Transverse colon (tissue), 4 donors: ENCODE measurements at regions not wholly inside any gene's neighbourhood (a gene's known extent, or its start where the extent isn't known, plus 50 kb on each side); places are given as distances from the start of the nearest gene placed in this dataset.

ENCODE experiments used
- DNase-seq: peaks from one replicate; pipeline ENCODE4 v3.0.0-alpha.2; 2019
- H3K27ac ChIP-seq, 4 donors: fragments of 200-600 bp; sonication (generic); 2 replicates each; pipeline ENCODE4 v1.5.1; 2016 to 2018; ENCODE audit warnings: inconsistent platforms in 4 of 4
- H3K27me3 ChIP-seq: fragments of 200-600 bp; sonication (generic); 2 replicates; pipeline ENCODE4 v1.5.1; 2017; ENCODE audit warnings: inconsistent platforms
- H3K36me3 ChIP-seq, 4 donors: fragments of 200-600 bp; sonication (generic); 2 replicates each; pipeline ENCODE4 v1.5.1; 2017 to 2019; ENCODE audit warnings: inconsistent platforms in 4 of 4
- H3K4me1 ChIP-seq, 4 donors: fragments of 200-600 bp; sonication (generic); 2 replicates each; pipeline ENCODE4 v1.5.1; 2017 to 2020; ENCODE audit warnings: inconsistent platforms in 4 of 4
- H3K4me3 ChIP-seq, 4 donors: fragments of 200-600 bp; sonication (generic); 1 replicate in 1 of 4; 2 replicates in 3 of 4; pipeline versions ENCODE4 v1.5.1 to v1.6.1; 2017 to 2019; ENCODE audit warnings: inconsistent platforms in 4 of 4
- H3K9me3 ChIP-seq, 2 donors: fragments of 200-600 bp; sonication (generic); 2 replicates each; pipeline ENCODE4 v1.5.1; 2017 to 2019; ENCODE audit warnings: inconsistent platforms in 2 of 2
- CTCF ChIP-seq, 5 experiments: fragments of 200-600 bp in 3 of 5; fragments of 450-650 bp in 2 of 5; sonication (generic) in 3 of 5; IDR thresholded peaks; 1 replicate in 2 of 5; 2 replicates in 3 of 5; pipeline ENCODE4 v1.5.1; 2016 to 2017; ENCODE audit warnings: antibody characterized with exemption in 5 of 5, inconsistent platforms in 3 of 5, mild to moderate bottlenecking in 2 of 5, moderate library complexity in 1 of 5
- EP300 ChIP-seq: sonication (generic); formaldehyde crosslinking; IDR thresholded peaks from one replicate; pipeline ENCODE4 v1.6.1; 2017; ENCODE audit warnings: antibody characterized with exemption, low read depth
- POLR2A ChIP-seq: fragments of 450-650 bp; IDR thresholded peaks from one replicate; pipeline ENCODE4 v1.6.1; 2016; ENCODE audit warnings: antibody characterized with exemption, mild to moderate bottlenecking, moderate library complexity
- POLR2AphosphoS5 ChIP-seq, 3 donors: sonication (generic); formaldehyde crosslinking; IDR thresholded peaks; one replicate each; pipeline ENCODE4 v1.6.1; 2016; ENCODE audit warnings: antibody characterized with exemption in 3 of 3
- WGBS, 2 donors: methylation state at CpG; one replicate each; pipeline ENCODE4 v1.1.5; 2018; ENCODE audit warnings: low coverage in 1 of 2; 5-methylcytosine and 5-hydroxymethylcytosine counted together
- in situ Hi-C, 4 donors: fragments of 200-750 bp; cut with MboI; loops; one replicate each; pipeline versions ENCODE4 v1.15.0 to v1.15.1; 2017; ENCODE audit warnings: low sequenced_read_pairs in 3 of 4, low pct_ligation_motif_present in 1 of 4, low pct_unique_long_range_greater_than_20kb in 1 of 4
- intact Hi-C: fragments of 100-400 bp; cut with DNase I; formaldehyde crosslinking; loops from one replicate; pipeline ENCODE4 v1.15.1; 2023; ENCODE audit warnings: low total_unique reads

- H3K4me1 ChIP-seq, result no peaks in the 10 kb centered on the region
- no peak overlapping the region for H3K4me3 ChIP-seq
- H3K9me3 ChIP-seq, result no peaks in the 10 kb centered on the region
- TF ChIP-seq EP300 (no peak), POLR2A (no peak), POLR2AphosphoS5 (IDR thresholded peaks at IDR 0.05) (no peak), CTCF (IDR thresholded peaks at IDR 0.05) (no peak)
- intact Hi-C loops (loop anchor here (5.0 kb wide), 1 partner anchor 1604 kb away; no protein-coding TSS in a partner anchor), in situ Hi-C loops (no loop called here)
- DNase-seq, result no peak
- no peak overlapping the region for H3K27ac ChIP-seq
- no peaks in the 10 kb centered on the region for H3K36me3 ChIP-seq
- 73 to 83% methylated on average over 2 of the region's 2 CpGs for WGBS, 2 donors
- H3K27me3 ChIP-seq, result no peaks in the 10 kb centered on the region
Measured at GRCh38 chr4:34633241-34633640, 1611.1 kb downstream of the ARAP2 start.

GRCh38 chr4:34636623-34637022, 1607.7 kb downstream of the ARAP2 start:
- no peaks in the 10 kb centered on the region for H3K36me3 ChIP-seq
- intact Hi-C loops (no loop called here), in situ Hi-C loops (no loop called here)
- H3K27me3 ChIP-seq, result no peaks in the 10 kb centered on the region
- no peak overlapping the region for H3K27ac ChIP-seq
- TF ChIP-seq CTCF (IDR thresholded peaks at IDR 0.05), result no peak
- TF ChIP-seq POLR2AphosphoS5 (IDR thresholded peaks at IDR 0.05), result no peak
- TF ChIP-seq EP300, result no peak
- TF ChIP-seq POLR2A, result no peak
- peaks cover 0 to 3% of the 10 kb centered on the region in 2 donors for H3K9me3 ChIP-seq
- WGBS, 2 donors, result 78% methylated on average over 2 of the region's 2 CpGs
- H3K4me3 ChIP-seq, result no peak overlapping the region
- no peaks in the 10 kb centered on the region for H3K4me1 ChIP-seq
- DNase-seq, result no peak

GRCh38 chr4:34643476-34643875, 1600.8 kb downstream of the ARAP2 start:
- Histone ChIP-seq H3K27ac (no peak overlapping the region), H3K4me3 (no peak overlapping the region), H3K4me1 (no peaks in the 10 kb centered on the region), H3K9me3 (peaks cover 0 to 3% of the 10 kb centered on the region in 2 donors), H3K27me3 (no peaks in the 10 kb centered on the region), H3K36me3 (no peaks in the 10 kb centered on the region)
- intact Hi-C loops, result loop anchor here (1.0 kb wide), 1 partner anchor 8 kb away; no protein-coding TSS in a partner anchor
- WGBS, 2 donors, result 59 to 69% methylated on average over 1 of the region's 1 CpG
- no peak for DNase-seq
- TF ChIP-seq CTCF (IDR thresholded peaks at IDR 0.05), result no peak
- no peak for TF ChIP-seq EP300
- no peak for TF ChIP-seq POLR2A
- no peak for TF ChIP-seq POLR2AphosphoS5 (IDR thresholded peaks at IDR 0.05)
- in situ Hi-C loops, result no loop called here

GRCh38 chr4:34644579-34645115, 1599.7 kb downstream of the ARAP2 start:
- intact Hi-C loops, result no loop called here
- Histone ChIP-seq H3K27me3 (no peaks in the 10 kb centered on the region), H3K27ac (no peak overlapping the region), H3K4me3 (no peak overlapping the region), H3K36me3 (no peaks in the 10 kb centered on the region), H3K9me3 (peaks cover 0 to 3% of the 10 kb centered on the region in 2 donors), H3K4me1 (no peaks in the 10 kb centered on the region)
- in situ Hi-C loops, result no loop called here
- no peak for TF ChIP-seq POLR2AphosphoS5 (IDR thresholded peaks at IDR 0.05)
- TF ChIP-seq POLR2A, result no peak
- no peak for TF ChIP-seq CTCF (IDR thresholded peaks at IDR 0.05)
- TF ChIP-seq EP300, result no peak
- WGBS, 2 donors, result 72 to 73% methylated on average over 4 of the region's 4 CpGs
- no peak for DNase-seq
